Loucy (cell line): ENCODE measurements at regions not wholly inside any gene's neighbourhood (a gene's known extent, or its start where the extent isn't known, plus 50 kb on each side); places are given as distances from the start of the nearest gene placed in this dataset.
"Not testable (repeated sequence)": the region's sequence is repeated elsewhere in the genome, so short reads cannot be mapped to it uniquely, and the experiment has no call there.

Experiments used
- CTCF ChIP-seq: fragments of 200-600 bp; sonication (generic); conservative IDR thresholded peaks from 2 replicates; pipeline ENCODE4 v1.5.1; 2014; ENCODE audit warnings: mild to moderate bottlenecking, antibody characterized with exemption, low read length
- EZH2phosphoT487 ChIP-seq: fragments of 200-600 bp; IDR thresholded peaks from 2 replicates; pipeline ENCODE4 v1.6.1; 2018; ENCODE audit warnings: antibody characterized with exemption, mild to moderate bottlenecking, moderate library complexity, borderline replicate concordance

- TF ChIP-seq CTCF, EZH2phosphoT487: not testable (repeated sequence)
These were observed 439.3 kb upstream of the ADGRB3 start for GRCh38 chr6:68195753-68196152.
